CD4-positive, alpha-beta T cell (primary cell): ENCODE measurements at regions not wholly inside any gene's neighbourhood (a gene's known extent, or its start where the extent isn't known, plus 50 kb on each side); places are given as distances from the start of the nearest gene placed in this dataset.

Source experiments
- ATAC-seq: fragments of 200-7000 bp; cut with Tn5 transposase; one replicate; pipeline ENCODE4 v1.10.0; 2022; ENCODE audit warnings: mild to moderate bottlenecking; ENCODE audit not compliant: poor library complexity
- CTCF ChIA-PET: fragments of 350-600 bp; sonication (Branson Sonifier 250); formaldehyde crosslinking; loops from one replicate; lab custom pipeline; 2021; ENCODE audit warnings: antibody characterized with exemption, inconsistent platforms; lab: Charles Lee
- POLR2A ChIA-PET: fragments of 350-600 bp; sonication (Branson Sonifier 250); formaldehyde crosslinking; loops from one replicate; lab custom pipeline; 2021; ENCODE audit warnings: antibody characterized with exemption, inconsistent platforms; lab: Charles Lee
- DNase-seq, 14 experiments: peaks; one replicate each; pipeline ENCODE4 v3.0.0-alpha.2; 2013 to 2020; ENCODE audit warnings: mixed read lengths in 2 of 14
- H3K27ac ChIP-seq, 2 donors: one replicate each; pipeline versions ENCODE4 v1.5.1 to v1.7.0; 2013; ENCODE audit warnings: low read length in 2 of 2, low read depth in 1 of 2, mild to moderate bottlenecking in 1 of 2
- H3K27me3 ChIP-seq, 2 experiments: 1 replicate in 1 of 2; 2 replicates in 1 of 2; pipeline versions ENCODE4 v1.6.1 to v1.7.0; 2013; ENCODE audit warnings: low read length in 2 of 2, control low read depth in 1 of 2, mild to moderate bottlenecking in 1 of 2, moderate library complexity in 1 of 2; ENCODE audit not compliant: insufficient read depth in 2 of 2, control insufficient read depth in 1 of 2
- H3K36me3 ChIP-seq: one replicate; pipeline ENCODE4 v1.6.1; 2013; ENCODE audit warnings: low read length, control low read depth; ENCODE audit not compliant: insufficient read depth
- H3K4me1 ChIP-seq: one replicate; pipeline ENCODE4 v1.6.1; 2013; ENCODE audit warnings: low read length, control low read depth; ENCODE audit not compliant: insufficient read depth
- H3K4me3 ChIP-seq: one replicate; pipeline ENCODE4 v1.5.1; 2013; ENCODE audit warnings: mild to moderate bottlenecking, low read length, moderate library complexity
- H3K9me3 ChIP-seq, 2 experiments: 1 replicate in 1 of 2; 2 replicates in 1 of 2; pipeline versions ENCODE4 v1.6.1 to v1.7.0; 2013; ENCODE audit warnings: low read length in 2 of 2, mild to moderate bottlenecking in 2 of 2, control low read depth in 1 of 2, moderate library complexity in 1 of 2; ENCODE audit not compliant: control insufficient read depth in 1 of 2, insufficient read depth in 1 of 2
- H3K27ac Mint-ChIP-seq: one replicate; pipeline ENCODE4 v1.8.0; 2020; ENCODE audit warnings: mixed read lengths
- H3K27me3 Mint-ChIP-seq: one replicate; pipeline ENCODE4 v1.8.0; 2021; ENCODE audit warnings: mixed read lengths
- H3K36me3 Mint-ChIP-seq: one replicate; pipeline ENCODE4 v1.8.0; 2021; ENCODE audit warnings: low read depth, mixed read lengths
- H3K4me1 Mint-ChIP-seq: one replicate; pipeline ENCODE4 v1.8.0; 2021; ENCODE audit warnings: low read depth, mixed read lengths
- H3K4me3 Mint-ChIP-seq: one replicate; pipeline ENCODE4 v1.8.0; 2020; ENCODE audit warnings: mild to moderate bottlenecking, mixed read lengths
- H3K9me3 Mint-ChIP-seq: one replicate; pipeline ENCODE4 v1.8.0; 2020; ENCODE audit warnings: mixed read lengths
- CTCF ChIP-seq: fragments of 200-600 bp; IDR thresholded peaks from one replicate; pipeline ENCODE4 v1.8.0; 2022; ENCODE audit warnings: antibody characterized with exemption, mild to moderate bottlenecking
- intact Hi-C, 2 experiments: fragments of 100-400 bp; cut with DNase I in 1 of 2; cut with micrococcal nuclease in 1 of 2; formaldehyde crosslinking; loops; one replicate each; pipeline versions ENCODE4 v1.15.1 to v1.9.0; 2023 to 2025; cut with DNase I, micrococcal nuclease

GRCh38 chr7:69062020-69062765 lies 536.1 kb upstream of the AUTS2 start:
- Histone ChIP-seq H3K27me3 (no peaks in the 10 kb centered on the region), H3K4me1 (no peaks in the 10 kb centered on the region), H3K4me3 (no peak overlapping the region), H3K36me3 (no peaks in the 10 kb centered on the region), H3K9me3 (peaks cover 5 to 11% of the 10 kb centered on the region in 2 experiments), H3K27ac (no peak overlapping the region)
- no peaks in the 10 kb centered on the region for H3K27me3 Mint-ChIP-seq
- no peak overlapping the region for H3K4me3 Mint-ChIP-seq
- no peak overlapping the region for H3K27ac Mint-ChIP-seq
- ChIA-PET CTCF (no interaction called here), POLR2A (no interaction called here)
- no peaks in the 10 kb centered on the region for H3K4me1 Mint-ChIP-seq
- TF ChIP-seq CTCF: no peak
- no peaks in the 10 kb centered on the region for H3K36me3 Mint-ChIP-seq
- ATAC-seq (no peak), DNase-seq (no peak)
- intact Hi-C loops: no loop called here
- peaks cover 11% of the 10 kb centered on the region for H3K9me3 Mint-ChIP-seq

GRCh38 chr7:69067397-69067796 lies 530.9 kb upstream of the AUTS2 start:
- Histone ChIP-seq H3K4me3 (no peak overlapping the region), H3K27me3 (no peaks in the 10 kb centered on the region), H3K36me3 (no peaks in the 10 kb centered on the region), H3K4me1 (no peaks in the 10 kb centered on the region), H3K9me3 (peaks cover 0 to 7% of the 10 kb centered on the region in 2 experiments), H3K27ac (no peak overlapping the region)
- Mint-ChIP-seq H3K4me1 (no peaks in the 10 kb centered on the region), H3K4me3 (no peak overlapping the region), H3K9me3 (peaks cover 17% of the 10 kb centered on the region), H3K27ac (no peak overlapping the region), H3K27me3 (no peaks in the 10 kb centered on the region), H3K36me3 (no peaks in the 10 kb centered on the region)
- TF ChIP-seq CTCF: no peak
- POLR2A ChIA-PET: no interaction called here
- CTCF ChIA-PET: no interaction called here
- no peak for DNase-seq
- intact Hi-C loops: no loop called here
- ATAC-seq: no peak

- no peaks in the 10 kb centered on the region for H3K4me1 Mint-ChIP-seq
- TF ChIP-seq CTCF: no peak
- DNase-seq (no peak), ATAC-seq (no peak)
- Histone ChIP-seq H3K9me3 (peaks cover 0 to 8% of the 10 kb centered on the region in 2 experiments), H3K4me3 (no peak overlapping the region), H3K27ac (no peak overlapping the region), H3K4me1 (no peaks in the 10 kb centered on the region), H3K27me3 (no peaks in the 10 kb centered on the region), H3K36me3 (no peaks in the 10 kb centered on the region)
- ChIA-PET CTCF (no interaction called here), POLR2A (no interaction called here)
- intact Hi-C loops: no loop called here
- H3K36me3 Mint-ChIP-seq: no peaks in the 10 kb centered on the region
- H3K9me3 Mint-ChIP-seq: peaks cover 26% of the 10 kb centered on the region
- no peak overlapping the region for H3K27ac Mint-ChIP-seq
- no peak overlapping the region for H3K4me3 Mint-ChIP-seq
- no peaks in the 10 kb centered on the region for H3K27me3 Mint-ChIP-seq
Observed at GRCh38 chr7:69070476-69070875, 527.8 kb upstream of the AUTS2 start.
